AG04450 (cell line): ENCODE measurements at regions not wholly inside any gene's neighbourhood (a gene's known extent, or its start where the extent isn't known, plus 50 kb on each side); places are given as distances from the start of the nearest gene placed in this dataset.
"Not testable (repeated sequence)": the region's sequence is repeated elsewhere in the genome, so short reads cannot be mapped to it uniquely, and the experiment has no call there.

Experiments
- CTCF ChIA-PET: fragments of 300-600, 350-600 bp; formaldehyde crosslinking; extraction: SDS; loops from one replicate; lab custom pipeline; 2022; ENCODE audit warnings: antibody characterized with exemption, inconsistent platforms; lab: Charles Lee
- POLR2A ChIA-PET: fragments of 350-600 bp; formaldehyde crosslinking; extraction: SDS; loops from one replicate; lab custom pipeline; 2021; ENCODE audit warnings: antibody characterized with exemption, inconsistent platforms; lab: Yijun Ruan, JAX
- DNase-seq: peaks from one replicate; pipeline ENCODE4 v3.0.0-alpha.2; 2011; ENCODE audit warnings: low read depth, low spot score
- H3K27ac ChIP-seq: one replicate; pipeline ENCODE4 v1.5.1; 2012; ENCODE audit warnings: low read depth, low read length, control low read depth
- H3K27me3 ChIP-seq: one replicate; pipeline ENCODE4 v1.6.0; 2012; ENCODE audit warnings: low read length; ENCODE audit not compliant: control insufficient read depth, insufficient read depth
- H3K4me3 ChIP-seq: 2 replicates; pipeline ENCODE4 v1.5.1; 2011; ENCODE audit warnings: mild to moderate bottlenecking, low read depth, low read length, control low read depth
- H3K9me3 ChIP-seq: 2 replicates; pipeline ENCODE4 v1.5.1; 2012; ENCODE audit warnings: low read length; ENCODE audit not compliant: control insufficient read depth, insufficient read depth
- TF ChIP-seq, protein P1 (sequence below): IDR thresholded peaks from 2 replicates; pipeline ENCODE4 v1.5.1; 2011; ENCODE audit warnings: low read depth, low read length, control low read depth, inconsistent platforms

- no peak for DNase-seq
- Histone ChIP-seq H3K4me3 (no peak overlapping the region), H3K9me3 (no peaks in the 10 kb centered on the region; the same call in 1 of the 2 replicates), H3K27me3 (peaks cover 24% of the 10 kb centered on the region), H3K27ac (no peak overlapping the region)
- TF ChIP-seq, protein P1, sequence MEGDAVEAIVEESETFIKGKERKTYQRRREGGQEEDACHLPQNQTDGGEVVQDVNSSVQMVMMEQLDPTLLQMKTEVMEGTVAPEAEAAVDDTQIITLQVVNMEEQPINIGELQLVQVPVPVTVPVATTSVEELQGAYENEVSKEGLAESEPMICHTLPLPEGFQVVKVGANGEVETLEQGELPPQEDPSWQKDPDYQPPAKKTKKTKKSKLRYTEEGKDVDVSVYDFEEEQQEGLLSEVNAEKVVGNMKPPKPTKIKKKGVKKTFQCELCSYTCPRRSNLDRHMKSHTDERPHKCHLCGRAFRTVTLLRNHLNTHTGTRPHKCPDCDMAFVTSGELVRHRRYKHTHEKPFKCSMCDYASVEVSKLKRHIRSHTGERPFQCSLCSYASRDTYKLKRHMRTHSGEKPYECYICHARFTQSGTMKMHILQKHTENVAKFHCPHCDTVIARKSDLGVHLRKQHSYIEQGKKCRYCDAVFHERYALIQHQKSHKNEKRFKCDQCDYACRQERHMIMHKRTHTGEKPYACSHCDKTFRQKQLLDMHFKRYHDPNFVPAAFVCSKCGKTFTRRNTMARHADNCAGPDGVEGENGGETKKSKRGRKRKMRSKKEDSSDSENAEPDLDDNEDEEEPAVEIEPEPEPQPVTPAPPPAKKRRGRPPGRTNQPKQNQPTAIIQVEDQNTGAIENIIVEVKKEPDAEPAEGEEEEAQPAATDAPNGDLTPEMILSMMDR = peak; percentile 44
- ChIA-PET POLR2A (interaction anchor here (0.7 kb wide), 1 partner anchor 828 kb away, joined by 3 read pairs; the partner anchor contains the start of gene NCOA3), CTCF (no interaction called here)
These were observed 497.8 kb downstream of the PREX1 start for GRCh38 chr20:48329676-48330664.

DNA sequence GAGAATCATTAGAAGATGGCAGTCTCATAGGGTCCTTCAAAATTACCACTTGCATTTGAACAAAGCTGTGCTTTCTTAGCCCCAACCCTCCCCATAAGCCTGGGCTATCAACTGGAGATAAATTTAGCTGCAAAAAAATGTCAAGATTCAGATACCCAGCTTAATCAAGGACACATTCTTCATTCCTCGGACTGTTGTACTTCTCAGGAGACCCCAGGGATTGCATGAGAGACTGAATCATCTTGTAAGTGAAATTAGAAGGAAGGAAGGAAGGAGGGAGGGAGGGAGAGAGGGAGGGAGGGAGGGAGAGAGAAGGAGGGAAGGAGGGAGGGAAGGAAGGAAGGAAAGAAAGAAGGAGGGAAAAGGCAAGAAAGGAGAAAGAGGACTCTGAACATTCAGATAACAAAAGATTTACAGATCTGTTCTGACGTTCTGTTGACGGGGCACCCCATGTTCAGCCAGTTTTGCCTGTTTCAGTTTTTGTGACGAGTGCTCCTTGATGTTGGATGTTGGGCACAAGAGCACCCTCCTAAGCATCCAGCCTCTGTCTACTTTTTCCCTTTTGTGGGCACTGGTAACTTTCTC is 498.7 kb downstream of the PREX1 start:
- ChIA-PET CTCF (no interaction called here), POLR2A (no interaction called here)
- TF ChIP-seq, protein P1 = no peak
- DNase-seq = no peak
- Histone ChIP-seq H3K9me3 (no peaks in the 10 kb centered on the region; the same call in 1 of the 2 replicates), H3K4me3 (no peak overlapping the region), H3K27ac (no peak overlapping the region), H3K27me3 (peaks cover 29% of the 10 kb centered on the region)

DNA sequence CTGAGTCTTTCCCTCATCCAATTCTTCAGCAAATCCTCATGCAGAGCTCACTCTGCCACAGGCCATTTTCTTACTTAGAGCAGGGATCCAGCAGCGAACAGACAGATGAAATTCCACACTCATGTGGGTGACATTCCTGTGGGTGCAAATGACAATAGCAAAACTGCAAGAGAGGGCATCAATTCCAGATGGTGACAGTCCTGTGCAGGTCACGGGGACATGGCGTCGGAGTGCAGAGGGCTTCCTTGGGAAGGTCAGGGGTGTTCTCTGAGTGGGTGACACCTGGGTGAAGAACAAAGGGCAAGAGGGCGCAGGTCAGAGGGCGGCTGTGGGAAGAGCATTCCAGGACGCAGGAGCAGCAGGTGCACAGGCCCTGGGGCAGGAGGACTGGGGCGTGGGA is 500.0 kb downstream of the PREX1 start:
- CTCF ChIA-PET = not testable (repeated sequence)

GRCh38 chr20:48326868-48327267 is 500.9 kb downstream of the PREX1 start:
- Histone ChIP-seq H3K9me3 (no peaks in the 10 kb centered on the region; the same call in 1 of the 2 replicates), H3K27ac (no peak overlapping the region), H3K27me3 (peaks cover 25% of the 10 kb centered on the region), H3K4me3 (no peak overlapping the region)
- TF ChIP-seq, protein P1 = no peak
- POLR2A ChIA-PET = no interaction called here
- CTCF ChIA-PET = no interaction called here
- no peak for DNase-seq

More for the DNA sequence above, 500.0 kb downstream of the PREX1 start:
- H3K9me3 ChIP-seq, H3K27ac ChIP-seq, POLR2A ChIA-PET, H3K4me3 ChIP-seq, DNase-seq: not testable (repeated sequence)
- H3K27me3 ChIP-seq = peaks cover 29% of the 10 kb centered on the region

- peaks cover 22% of the 10 kb centered on the region for H3K27me3 ChIP-seq
- H3K27ac ChIP-seq = no peak overlapping the region
- no peak for DNase-seq
- POLR2A ChIA-PET = no interaction called here
- TF ChIP-seq, protein P1 = no peak
- H3K4me3 ChIP-seq = no peak overlapping the region
- H3K9me3 ChIP-seq = no peaks in the 10 kb centered on the region; the same call in 1 of the 2 replicates
- CTCF ChIA-PET = no interaction called here
These were observed 501.4 kb downstream of the PREX1 start for GRCh38 chr20:48326434-48326691.
